ENCODE measurements at regions not wholly inside any gene's neighbourhood (a gene's known extent, or its start where the extent isn't known, plus 50 kb on each side); places are given as distances from the start of the nearest gene placed in this dataset.

DNA sequence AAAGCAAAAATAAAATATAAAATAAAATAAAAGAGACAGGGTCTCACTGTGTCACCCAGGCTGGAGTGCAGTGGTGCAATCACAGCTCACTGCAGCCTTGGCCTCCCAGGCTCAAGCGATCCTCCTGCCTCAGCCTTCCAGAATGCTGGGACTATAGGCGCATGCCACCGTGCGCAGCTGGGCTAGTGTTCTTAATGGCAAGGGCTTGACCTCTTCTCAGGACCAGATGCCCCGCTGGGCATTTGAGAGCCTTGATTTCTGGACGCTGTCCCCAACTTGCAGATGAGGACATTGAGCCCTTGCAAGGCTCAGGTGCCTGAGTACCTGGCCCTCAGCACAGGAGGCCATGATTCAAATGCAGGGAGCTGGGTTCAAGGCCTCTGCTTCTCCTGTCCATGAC is 82.6 kb downstream of the DHCR7 start:
- H3K9ac ChIP-seq (ENCODE audit: low read length), result no peak overlapping the region
- TF ChIP-seq, protein P1, sequence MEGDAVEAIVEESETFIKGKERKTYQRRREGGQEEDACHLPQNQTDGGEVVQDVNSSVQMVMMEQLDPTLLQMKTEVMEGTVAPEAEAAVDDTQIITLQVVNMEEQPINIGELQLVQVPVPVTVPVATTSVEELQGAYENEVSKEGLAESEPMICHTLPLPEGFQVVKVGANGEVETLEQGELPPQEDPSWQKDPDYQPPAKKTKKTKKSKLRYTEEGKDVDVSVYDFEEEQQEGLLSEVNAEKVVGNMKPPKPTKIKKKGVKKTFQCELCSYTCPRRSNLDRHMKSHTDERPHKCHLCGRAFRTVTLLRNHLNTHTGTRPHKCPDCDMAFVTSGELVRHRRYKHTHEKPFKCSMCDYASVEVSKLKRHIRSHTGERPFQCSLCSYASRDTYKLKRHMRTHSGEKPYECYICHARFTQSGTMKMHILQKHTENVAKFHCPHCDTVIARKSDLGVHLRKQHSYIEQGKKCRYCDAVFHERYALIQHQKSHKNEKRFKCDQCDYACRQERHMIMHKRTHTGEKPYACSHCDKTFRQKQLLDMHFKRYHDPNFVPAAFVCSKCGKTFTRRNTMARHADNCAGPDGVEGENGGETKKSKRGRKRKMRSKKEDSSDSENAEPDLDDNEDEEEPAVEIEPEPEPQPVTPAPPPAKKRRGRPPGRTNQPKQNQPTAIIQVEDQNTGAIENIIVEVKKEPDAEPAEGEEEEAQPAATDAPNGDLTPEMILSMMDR (IDR thresholded peaks at IDR 0.05; ENCODE audit: low read length), result no peak
- TF ChIP-seq EZH2 (IDR thresholded peaks at IDR 0.05; ENCODE audit: borderline replicate concordance, low read length), result no peak
- no peaks in the 10 kb centered on the region for H3K9me3 ChIP-seq (ENCODE audit: low read length)
- H3K4me2 ChIP-seq (ENCODE audit: low read length), result no peak overlapping the region
- no peaks in the 10 kb centered on the region for H3K27me3 ChIP-seq (ENCODE audit: insufficient read depth, low read length)
- no peak overlapping the region for H3K27ac ChIP-seq (ENCODE audit: low read depth, low read length, poor library complexity, severe bottlenecking)
- H3K9me2 ChIP-seq (ENCODE audit: low read depth, low read length), result no peaks in the 10 kb centered on the region
- H2AFZ ChIP-seq (ENCODE audit: low read length), result no peak overlapping the region
- H3K4me1 ChIP-seq (ENCODE audit: insufficient read depth, low read length, severe bottlenecking), result no peaks in the 10 kb centered on the region
- H4K20me1 ChIP-seq (ENCODE audit: insufficient read depth, low read length), result no peaks in the 10 kb centered on the region
- H3K79me2 ChIP-seq (ENCODE audit: insufficient read depth, low read length), result no peaks in the 10 kb centered on the region
- H3K36me3 ChIP-seq (ENCODE audit: insufficient read depth, low read length), result no peaks in the 10 kb centered on the region
- H3F3A ChIP-seq (ENCODE audit: insufficient read depth, low read length), result no peaks in the 10 kb centered on the region
- H3K4me3 ChIP-seq (ENCODE audit: low read depth, low read length, poor library complexity, severe bottlenecking), result no peak overlapping the region

DNA sequence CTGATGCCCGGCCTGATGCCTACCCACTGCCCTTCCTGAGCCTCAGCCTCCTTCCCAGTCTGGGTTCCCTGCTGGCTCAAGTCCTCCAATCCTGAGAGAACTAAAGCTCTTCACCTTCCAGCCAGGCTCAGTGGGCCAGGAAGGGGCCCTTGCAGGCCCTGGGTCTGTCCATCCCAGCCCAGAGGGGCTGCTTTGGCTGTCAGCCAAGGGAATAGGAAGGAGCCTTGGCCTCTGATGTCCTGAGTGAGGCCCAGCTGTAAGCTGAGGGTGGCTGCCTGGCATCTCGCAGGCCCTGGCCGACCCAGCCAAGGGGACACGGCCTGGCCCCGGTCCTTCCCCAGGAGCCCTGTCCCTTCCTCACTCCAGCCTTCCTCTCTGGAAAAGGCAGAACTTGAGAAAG is 83.4 kb downstream of the DHCR7 start:
- no peak overlapping the region for H3K4me2 ChIP-seq (ENCODE audit: low read length)
- no peak overlapping the region for H3K4me3 ChIP-seq (ENCODE audit: low read depth, low read length, poor library complexity, severe bottlenecking)
- no peaks in the 10 kb centered on the region for H3K79me2 ChIP-seq (ENCODE audit: insufficient read depth, low read length)
- H3K9me2 ChIP-seq (ENCODE audit: low read depth, low read length), result no peaks in the 10 kb centered on the region
- H3K9ac ChIP-seq (ENCODE audit: low read length), result no peak overlapping the region
- no peaks in the 10 kb centered on the region for H3F3A ChIP-seq (ENCODE audit: insufficient read depth, low read length)
- no peak overlapping the region for H2AFZ ChIP-seq (ENCODE audit: low read length)
- no peaks in the 10 kb centered on the region for H4K20me1 ChIP-seq (ENCODE audit: insufficient read depth, low read length)
- H3K9me3 ChIP-seq (ENCODE audit: low read length), result no peaks in the 10 kb centered on the region
- H3K36me3 ChIP-seq (ENCODE audit: insufficient read depth, low read length), result no peaks in the 10 kb centered on the region
- TF ChIP-seq, protein P1 (IDR thresholded peaks at IDR 0.05; ENCODE audit: low read length), result no peak
- no peak for TF ChIP-seq EZH2 (IDR thresholded peaks at IDR 0.05; ENCODE audit: borderline replicate concordance, low read length)
- no peak overlapping the region for H3K27ac ChIP-seq (ENCODE audit: low read depth, low read length, poor library complexity, severe bottlenecking)
- no peaks in the 10 kb centered on the region for H3K4me1 ChIP-seq (ENCODE audit: insufficient read depth, low read length, severe bottlenecking)
- no peaks in the 10 kb centered on the region for H3K27me3 ChIP-seq (ENCODE audit: insufficient read depth, low read length)

DNA sequence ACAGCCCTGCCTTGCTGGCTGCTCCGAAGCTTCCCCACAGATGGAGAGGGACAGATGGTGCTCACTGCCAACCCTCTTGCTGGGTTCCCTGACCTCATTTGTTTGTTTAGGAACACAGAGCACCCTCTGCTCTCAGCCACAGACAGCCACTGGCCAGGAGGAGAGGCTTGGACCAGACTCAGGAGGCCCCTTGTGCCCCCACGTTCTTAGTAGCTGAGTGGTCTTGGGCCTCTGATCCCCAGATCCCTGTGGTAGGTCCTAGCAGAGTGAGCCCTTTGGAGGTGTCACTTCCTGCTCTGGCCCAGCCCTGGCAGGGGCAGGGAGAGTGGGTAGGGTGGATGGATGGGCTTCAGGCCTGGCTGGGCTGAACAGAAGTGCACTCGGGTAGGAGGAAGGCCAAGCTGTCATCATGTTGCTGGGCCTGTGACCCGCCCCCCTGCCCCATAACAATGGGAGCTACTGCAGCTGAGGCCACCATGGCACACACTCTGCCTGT is 84.0 kb downstream of the DHCR7 start:
- no peaks in the 10 kb centered on the region for H3K9me2 ChIP-seq (ENCODE audit: low read depth, low read length)
- H3K4me2 ChIP-seq (ENCODE audit: low read length), result no peak overlapping the region
- no peak overlapping the region for H3K27ac ChIP-seq (ENCODE audit: low read depth, low read length, poor library complexity, severe bottlenecking)
- TF ChIP-seq, protein P1 (IDR thresholded peaks at IDR 0.05; ENCODE audit: low read length), result no peak
- TF ChIP-seq EZH2 (IDR thresholded peaks at IDR 0.05; ENCODE audit: borderline replicate concordance, low read length), result no peak
- no peak overlapping the region for H2AFZ ChIP-seq (ENCODE audit: low read length)
- no peaks in the 10 kb centered on the region for H3K4me1 ChIP-seq (ENCODE audit: insufficient read depth, low read length, severe bottlenecking)
- no peak overlapping the region for H3K4me3 ChIP-seq (ENCODE audit: low read depth, low read length, poor library complexity, severe bottlenecking)
- no peaks in the 10 kb centered on the region for H3K27me3 ChIP-seq (ENCODE audit: insufficient read depth, low read length)
- H3K9me3 ChIP-seq (ENCODE audit: low read length), result no peaks in the 10 kb centered on the region
- no peaks in the 10 kb centered on the region for H3K79me2 ChIP-seq (ENCODE audit: insufficient read depth, low read length)
- no peaks in the 10 kb centered on the region for H3K36me3 ChIP-seq (ENCODE audit: insufficient read depth, low read length)
- H3F3A ChIP-seq (ENCODE audit: insufficient read depth, low read length), result no peaks in the 10 kb centered on the region
- H4K20me1 ChIP-seq (ENCODE audit: insufficient read depth, low read length), result no peaks in the 10 kb centered on the region
- H3K9ac ChIP-seq (ENCODE audit: low read length), result no peak overlapping the region
